SK-N-SH (cell line): ENCODE measurements at regions not wholly inside any gene's neighbourhood (a gene's known extent, or its start where the extent isn't known, plus 50 kb on each side); places are given as distances from the start of the nearest gene placed in this dataset.

Source experiments
- CTCF ChIA-PET: fragments of 300-600, 350-600 bp; formaldehyde crosslinking; extraction: SDS; loops from one replicate; lab custom pipeline; 2021; lab: Yijun Ruan, JAX
- POLR2A ChIA-PET: fragments of 350-600 bp; sonication (Branson Sonifier 250); formaldehyde crosslinking; extraction: SDS; loops from one replicate; lab custom pipeline; 2020; ENCODE audit warnings: antibody characterized with exemption, inconsistent platforms; lab: Yijun Ruan, JAX
- DNase-seq: peaks from one replicate; pipeline ENCODE4 v3.0.0; 2012
- H2AFZ ChIP-seq: fragments of 200-600 bp; sonication (generic); 2 replicates; pipeline ENCODE4 v1.8.1; 2016; ENCODE audit warnings: antibody characterized with exemption, mild to moderate bottlenecking, low read depth
- H3F3A ChIP-seq: fragments of 200-600 bp; sonication (generic); replicated peaks from 2 replicates; pipeline ENCODE3; 2016; ENCODE audit warnings: antibody characterized with exemption, mild to moderate bottlenecking; ENCODE audit not compliant: insufficient read depth
- H3K27ac ChIP-seq, 2 experiments: fragments of 200-500 bp in 1 of 2; fragments of 200-600 bp in 1 of 2; sonication (Bioruptor generic) in 1 of 2; sonication (generic), shearing (Covaris generic) in 1 of 2; 2 replicates each; pipeline versions ENCODE4 v1.5.1 to v1.6.1; 2014 to 2016; ENCODE audit warnings: low read depth in 2 of 2, inconsistent platforms in 1 of 2, low read length in 1 of 2, mild to moderate bottlenecking in 1 of 2, mixed read lengths in 1 of 2
- H3K27me3 ChIP-seq: fragments of 200-600 bp; sonication (generic), shearing (Covaris generic); 2 replicates; pipeline ENCODE4 v1.6.1; 2016; ENCODE audit warnings: mixed run types; ENCODE audit not compliant: insufficient read depth
- H3K36me3 ChIP-seq, 2 experiments: fragments of 200-500 bp in 1 of 2; fragments of 200-600 bp in 1 of 2; sonication (Bioruptor generic) in 1 of 2; sonication (generic) in 1 of 2; replicated peaks in 1 of 2; 2 replicates each; pipeline versions ENCODE3 to v1.5.1; 2014 to 2016; ENCODE audit warnings: low read length in 1 of 2, mild to moderate bottlenecking in 1 of 2; ENCODE audit not compliant: insufficient read depth in 2 of 2, control insufficient read depth in 1 of 2
- H3K4me1 ChIP-seq, 2 experiments: fragments of 200-500 bp in 1 of 2; fragments of 200-600 bp in 1 of 2; sonication (Bioruptor generic) in 1 of 2; sonication (generic), shearing (Covaris generic) in 1 of 2; 2 replicates each; pipeline versions ENCODE4 v1.5.1 to v1.6.1; 2014 to 2016; ENCODE audit warnings: low read depth in 1 of 2, low read length in 1 of 2, mixed run types in 1 of 2; ENCODE audit not compliant: insufficient read depth in 2 of 2, control insufficient read depth in 1 of 2
- H3K4me2 ChIP-seq: fragments of 200-600 bp; sonication (generic), shearing (Covaris generic); 2 replicates; pipeline ENCODE4 v1.6.1; 2017; ENCODE audit warnings: mixed run types
- H3K4me3 ChIP-seq, 2 experiments: fragments of 200-500 bp in 1 of 2; fragments of 200-600 bp in 1 of 2; sonication (Bioruptor generic) in 1 of 2; sonication (generic), shearing (Covaris generic) in 1 of 2; 2 replicates each; pipeline versions ENCODE4 v1.5.1 to v1.8.1; 2014 to 2016; ENCODE audit warnings: low read depth in 2 of 2, inconsistent platforms in 1 of 2, low read length in 1 of 2, mild to moderate bottlenecking in 1 of 2, mixed read lengths in 1 of 2, moderate library complexity in 1 of 2
- H3K79me2 ChIP-seq: fragments of 200-600 bp; sonication (generic); 2 replicates; pipeline ENCODE4 v1.8.1; 2017; ENCODE audit warnings: mild to moderate bottlenecking; ENCODE audit not compliant: insufficient read depth
- H3K9ac ChIP-seq: fragments of 200-600 bp; sonication (generic); 2 replicates; pipeline ENCODE4 v1.6.1; 2017; ENCODE audit warnings: mixed run types
- H3K9me2 ChIP-seq: fragments of 200-600 bp; sonication (generic); 2 replicates; pipeline ENCODE4 v1.6.1; 2017; ENCODE audit warnings: mixed run types
- H3K9me3 ChIP-seq: fragments of 200-600 bp; sonication (generic); 2 replicates; pipeline ENCODE4 v1.6.1; 2017; ENCODE audit warnings: mixed run types, mild to moderate bottlenecking, moderate library complexity
- H4K20me1 ChIP-seq: fragments of 200-600 bp; sonication (generic); 2 replicates; pipeline ENCODE4 v1.6.1; 2017; ENCODE audit warnings: mild to moderate bottlenecking, mixed run types; ENCODE audit not compliant: insufficient read depth
- CHD2 ChIP-seq: fragments of 150-350 bp; IDR thresholded peaks from 2 replicates; pipeline ENCODE4 v1.6.1; 2018; ENCODE audit warnings: low read length; ENCODE audit not compliant: partially characterized antibody
- CTCF ChIP-seq: fragments of 200-600 bp; sonication (generic); IDR thresholded peaks from 2 replicates; pipeline ENCODE4 v1.6.1; 2017; ENCODE audit warnings: antibody characterized with exemption, mild to moderate bottlenecking, moderate library complexity
- JUND ChIP-seq: IDR thresholded peaks from 2 replicates; pipeline ENCODE4 v1.4.0; 2012
- MAX ChIP-seq: IDR thresholded peaks from 2 replicates; pipeline ENCODE4 v1.4.0; 2012; ENCODE audit warnings: low read depth
- MEF2A ChIP-seq: IDR thresholded peaks from 2 replicates; pipeline ENCODE4 v1.4.0; 2012; ENCODE audit warnings: low read depth, borderline replicate concordance
- NFIC ChIP-seq: IDR thresholded peaks from 2 replicates; pipeline ENCODE4 v1.4.0; 2012; ENCODE audit warnings: borderline replicate concordance
- RFX5 ChIP-seq: IDR thresholded peaks from 2 replicates; pipeline ENCODE4 v1.6.1; 2012; ENCODE audit warnings: mild to moderate bottlenecking, improper control_type of control experiment, low read length
- RXRA ChIP-seq: IDR thresholded peaks from 2 replicates; pipeline ENCODE4 v1.4.0; 2012; ENCODE audit warnings: low read depth, mild to moderate bottlenecking, borderline replicate concordance
- SIN3A ChIP-seq: IDR thresholded peaks from 2 replicates; pipeline ENCODE4 v1.6.1; 2012; ENCODE audit warnings: low read depth, mild to moderate bottlenecking, low read length, moderate library complexity, borderline replicate concordance
- TAF1 ChIP-seq: IDR thresholded peaks from 2 replicates; pipeline ENCODE4 v1.6.1; 2012; ENCODE audit warnings: low read depth, mild to moderate bottlenecking, low read length, moderate library complexity, borderline replicate concordance
- TCF12 ChIP-seq: IDR thresholded peaks from 2 replicates; pipeline ENCODE4 v1.4.0; 2012
- TEAD4 ChIP-seq: IDR thresholded peaks from 2 replicates; pipeline ENCODE4 v1.4.0; 2012; ENCODE audit warnings: mild to moderate bottlenecking, borderline replicate concordance; ENCODE audit not compliant: insufficient read depth
- WGBS: methylation state at CpG from one replicate; pipeline ENCODE4 v1.1.6; 2017; ENCODE audit warnings: low lambda C conversion rate; 5-methylcytosine and 5-hydroxymethylcytosine counted together

- Histone ChIP-seq H3K79me2 (no peaks in the 10 kb centered on the region), H3K4me2 (no peak overlapping the region), H3K27ac (no peak overlapping the region), H2AFZ (no peak overlapping the region), H3K9me2 (no peaks in the 10 kb centered on the region), H3K4me1 (peaks cover 0 to 8% of the 10 kb centered on the region in 2 experiments; a peak in 3 of 4 replicates), H3K9ac (no peak overlapping the region), H3K4me3 (no peak overlapping the region), H3K36me3 (no peaks in the 10 kb centered on the region), H3F3A (no peaks in the 10 kb centered on the region), H4K20me1 (no peaks in the 10 kb centered on the region), H3K9me3 (no peaks in the 10 kb centered on the region), H3K27me3 (no peaks in the 10 kb centered on the region)
- 68% methylated on average over 7 of the region's 7 CpGs for WGBS
- no peak for DNase-seq
- ChIA-PET CTCF (no interaction called here), POLR2A (no interaction called here)
- no peak for TF ChIP-seq SIN3A
- TF ChIP-seq RXRA: no peak
- no peak for TF ChIP-seq JUND
- no peak for TF ChIP-seq TAF1
- no peak for TF ChIP-seq TEAD4
- no peak for TF ChIP-seq MEF2A
- TF ChIP-seq MAX: no peak
- no peak for TF ChIP-seq CHD2
- no peak for TF ChIP-seq CTCF
- no peak for TF ChIP-seq RFX5
Observed at GRCh38 chr13:90801621-90802020, 545.9 kb upstream of the MIR17HG start.

DNA sequence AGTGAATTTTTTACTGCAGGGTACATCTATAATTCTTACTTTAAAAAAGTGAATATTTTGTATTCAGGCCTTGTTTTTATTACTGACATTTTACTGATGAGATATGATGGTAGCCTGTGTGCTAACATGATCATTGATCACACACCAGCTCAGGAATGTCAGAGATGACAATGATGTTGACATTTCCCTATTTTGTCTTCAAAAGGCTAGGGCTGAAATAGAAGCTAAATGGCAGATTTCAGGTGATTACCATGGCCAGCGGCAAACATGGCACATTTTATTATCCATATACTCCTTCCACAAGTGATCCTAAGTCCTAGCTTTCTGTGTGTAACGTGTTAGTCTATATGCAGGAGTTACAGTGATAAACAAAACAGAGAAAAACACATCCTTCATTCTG, 544.3 kb upstream of the MIR17HG start:
- no peak overlapping the region for H2AFZ ChIP-seq
- no peak overlapping the region for H3K27ac ChIP-seq
- no peak overlapping the region for H3K4me2 ChIP-seq
- 43% methylated on average over 2 of the region's 2 CpGs for WGBS
- no peaks in the 10 kb centered on the region for H3K27me3 ChIP-seq
- no peak overlapping the region for H3K9ac ChIP-seq
- H3K79me2 ChIP-seq: no peaks in the 10 kb centered on the region
- no peaks in the 10 kb centered on the region for H3F3A ChIP-seq
- H3K4me3 ChIP-seq: no peak overlapping the region
- no peak for DNase-seq
- H3K9me2 ChIP-seq: no peaks in the 10 kb centered on the region
- no peak for TF ChIP-seq NFIC
- no peak for TF ChIP-seq TCF12
- TF ChIP-seq MEF2A: no peak
- H4K20me1 ChIP-seq: no peaks in the 10 kb centered on the region
- ChIA-PET CTCF (interaction anchor here (1.1 kb wide), 1 partner anchor 34 kb away, joined by 3 read pairs; no protein-coding TSS in a partner anchor), POLR2A (no interaction called here)
- H3K9me3 ChIP-seq: no peaks in the 10 kb centered on the region
- H3K36me3 ChIP-seq: no peaks in the 10 kb centered on the region
- H3K4me1 ChIP-seq: peaks cover 0 to 6% of the 10 kb centered on the region in 2 experiments; a peak in 3 of 4 replicates
